MG63 (cell line): ENCODE measurements at regions not wholly inside any gene's neighbourhood (a gene's known extent, or its start where the extent isn't known, plus 50 kb on each side); places are given as distances from the start of the nearest gene placed in this dataset.
A peak's percentile ranks its signal among the peaks of the same experiment; 100 is the strongest.
"Not testable (repeated sequence)": the region's sequence is repeated elsewhere in the genome, so short reads cannot be mapped to it uniquely, and the experiment has no call there.

Experiments
- DNase-seq: peaks from one replicate; pipeline ENCODE4 v3.0.0-alpha.2; 2020
- H3K27me3 ChIP-seq: fragments of 250-450 bp; sonication (Bioruptor Pico); 2 replicates; pipeline ENCODE4 v1.5.1; 2020; ENCODE audit warnings: mild to moderate bottlenecking, moderate library complexity
- H3K36me3 ChIP-seq: fragments of 250-450 bp; sonication (Bioruptor Pico); 2 replicates; pipeline ENCODE4 v1.5.1; 2020; ENCODE audit warnings: mild to moderate bottlenecking, moderate library complexity
- H3K4me3 ChIP-seq: fragments of 250-450 bp; sonication (Bioruptor Pico); 2 replicates; pipeline ENCODE4 v1.5.1; 2020; ENCODE audit warnings: mild to moderate bottlenecking, moderate library complexity
- H3K9me3 ChIP-seq: fragments of 250-450 bp; sonication (Bioruptor Pico); 2 replicates; pipeline ENCODE4 v1.5.1; 2020; ENCODE audit warnings: mild to moderate bottlenecking, moderate library complexity

DNA sequence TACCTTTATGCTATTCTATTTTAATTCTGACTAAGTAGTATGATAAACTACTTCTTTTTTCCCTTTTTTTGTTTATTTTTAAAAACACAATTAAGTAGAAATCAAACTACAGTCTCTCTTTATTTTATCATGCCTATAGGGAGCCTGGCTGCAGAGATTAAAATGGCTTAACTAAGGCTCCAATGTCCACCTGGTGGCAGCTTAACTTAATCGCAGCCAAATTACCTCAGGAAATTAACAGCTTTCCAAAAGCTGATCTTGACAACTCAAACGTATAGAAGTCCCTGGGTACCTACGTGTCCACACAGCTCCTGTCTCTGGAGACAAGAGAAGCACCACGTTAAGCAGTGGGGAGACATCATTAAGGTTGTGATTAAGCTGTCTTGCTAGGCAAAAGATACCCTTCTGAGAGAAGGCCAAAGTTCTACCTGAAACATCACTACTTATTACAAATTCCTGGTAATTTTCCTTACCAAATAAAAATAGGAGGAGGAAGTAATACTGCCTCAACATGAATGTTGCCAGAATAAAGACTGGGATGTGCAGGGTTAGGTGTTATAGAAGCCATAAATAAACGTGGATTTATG is 63.2 kb upstream of the SNX19 start:
- Histone ChIP-seq H3K27me3 (peaks cover 4% of the 10 kb centered on the region; the same call in 1 of the 2 replicates), H3K9me3 (0 out of 2 replicates have a peak, but pooled peaks cover 2% of the 10 kb centered on the region), H3K4me3 (no peak overlapping the region), H3K36me3 (no peaks in the 10 kb centered on the region)
- no peak for DNase-seq

DNA sequence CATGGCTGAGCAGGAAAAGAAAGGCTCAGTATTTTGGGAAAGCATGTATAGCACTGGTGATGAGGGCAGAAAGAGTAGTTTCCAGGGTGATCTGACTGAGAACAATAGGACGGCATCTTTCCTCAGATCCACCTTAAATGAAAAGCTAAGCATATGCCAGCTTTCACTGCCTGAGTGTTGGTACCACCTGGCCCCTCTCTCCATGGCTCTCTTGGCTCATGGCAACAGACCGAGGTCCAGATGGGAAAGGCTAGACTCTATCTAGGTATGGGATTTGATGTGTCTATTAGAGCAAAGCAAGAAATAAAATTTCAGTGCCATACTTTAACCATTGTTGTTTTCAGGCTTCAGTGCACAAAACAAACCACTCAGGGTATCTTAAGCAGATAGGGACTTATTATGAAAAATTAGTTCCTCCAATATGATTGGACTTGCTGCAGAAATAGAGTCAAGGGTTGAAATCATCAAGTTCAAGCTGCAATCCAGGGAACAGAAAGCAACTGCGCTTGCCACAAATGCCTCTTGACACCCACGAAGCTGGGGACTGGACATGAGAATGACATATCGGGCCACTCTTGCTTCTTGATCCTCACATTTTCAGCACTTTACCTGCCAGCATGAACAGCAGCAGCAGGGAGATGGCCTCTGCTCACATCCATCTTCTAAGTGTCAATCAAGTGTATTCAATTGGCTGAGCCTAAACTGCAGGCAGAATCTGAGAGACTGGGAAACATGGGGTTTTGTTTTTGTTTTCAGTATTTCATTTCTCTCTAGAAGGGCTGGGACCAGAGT is 64.0 kb upstream of the SNX19 start:
- no peak for DNase-seq
- 0 out of 2 replicates have a peak, but pooled peaks cover 2% of the 10 kb centered on the region for H3K9me3 ChIP-seq
- peaks cover 4% of the 10 kb centered on the region; the same call in 1 of the 2 replicates for H3K27me3 ChIP-seq
- H3K36me3 ChIP-seq: no peaks in the 10 kb centered on the region
- no peak overlapping the region for H3K4me3 ChIP-seq

DNA sequence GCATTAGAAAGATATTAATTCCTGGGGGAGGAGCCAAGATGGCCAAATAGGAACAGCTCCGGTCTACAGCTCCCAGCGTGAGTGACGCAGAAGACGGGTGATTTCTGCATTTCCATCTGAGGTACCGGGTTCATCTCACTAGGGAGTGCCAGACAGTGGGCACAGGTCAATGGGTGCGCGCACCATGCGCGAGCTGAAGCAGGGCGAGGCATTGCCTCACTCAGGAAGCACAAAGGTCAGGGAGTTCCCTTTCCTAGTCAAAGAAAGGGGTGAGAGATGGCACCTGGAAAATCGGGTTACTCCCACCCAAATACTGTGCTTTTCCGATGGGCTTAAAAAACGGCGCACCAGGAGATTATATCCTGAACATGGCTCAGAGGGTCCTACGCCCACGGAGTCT is 68.0 kb upstream of the SNX19 start:
- not testable (repeated sequence) for H3K27me3 ChIP-seq, H3K36me3 ChIP-seq, H3K9me3 ChIP-seq, DNase-seq, H3K4me3 ChIP-seq

DNA sequence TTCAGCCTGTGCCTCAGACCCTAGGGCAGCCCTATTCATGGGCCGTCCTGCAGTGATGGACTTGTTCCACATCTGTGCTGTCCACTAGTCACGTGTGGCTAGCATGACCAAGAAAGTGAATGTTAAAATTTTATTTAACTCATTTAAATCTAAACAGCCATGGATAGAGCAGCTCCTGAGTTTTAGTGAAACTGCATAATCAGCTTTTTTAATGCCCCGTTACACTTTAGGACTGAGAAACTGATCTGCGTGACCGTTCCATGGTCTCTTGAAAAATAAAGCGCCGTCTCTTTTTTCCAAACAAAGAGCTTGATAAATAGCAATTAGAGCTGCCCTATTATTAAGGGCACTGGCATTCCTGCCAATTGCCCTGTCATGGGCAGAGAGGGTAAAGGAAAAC is 76.5 kb upstream of the SNX19 start:
- no peak overlapping the region for H3K4me3 ChIP-seq
- no peaks in the 10 kb centered on the region for H3K9me3 ChIP-seq
- no peaks in the 10 kb centered on the region for H3K36me3 ChIP-seq
- no peak for DNase-seq
- no peaks in the 10 kb centered on the region for H3K27me3 ChIP-seq

DNA sequence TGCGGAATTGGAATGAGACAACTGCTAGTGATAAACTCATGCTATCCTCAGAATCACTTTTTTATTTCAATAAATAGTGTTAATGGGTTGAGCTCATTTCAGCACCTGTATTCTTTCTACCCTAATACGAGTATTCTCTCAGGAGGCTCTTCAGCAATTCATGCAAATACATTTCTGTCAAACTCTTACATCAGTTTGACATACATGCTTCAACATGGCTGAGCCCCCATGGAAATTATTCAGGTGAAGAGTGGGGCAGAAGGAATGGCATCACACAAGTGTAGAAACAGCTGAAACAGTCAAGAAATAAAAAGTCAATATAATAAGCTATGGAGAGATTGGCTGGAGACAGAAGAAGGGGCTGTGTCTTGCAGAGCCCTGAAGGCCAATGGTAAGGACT is 77.8 kb upstream of the SNX19 start:
- DNase-seq: no peak
- no peak overlapping the region for H3K4me3 ChIP-seq
- H3K27me3 ChIP-seq: no peaks in the 10 kb centered on the region
- no peaks in the 10 kb centered on the region for H3K36me3 ChIP-seq
- H3K9me3 ChIP-seq: peaks cover 9% of the 10 kb centered on the region

DNA sequence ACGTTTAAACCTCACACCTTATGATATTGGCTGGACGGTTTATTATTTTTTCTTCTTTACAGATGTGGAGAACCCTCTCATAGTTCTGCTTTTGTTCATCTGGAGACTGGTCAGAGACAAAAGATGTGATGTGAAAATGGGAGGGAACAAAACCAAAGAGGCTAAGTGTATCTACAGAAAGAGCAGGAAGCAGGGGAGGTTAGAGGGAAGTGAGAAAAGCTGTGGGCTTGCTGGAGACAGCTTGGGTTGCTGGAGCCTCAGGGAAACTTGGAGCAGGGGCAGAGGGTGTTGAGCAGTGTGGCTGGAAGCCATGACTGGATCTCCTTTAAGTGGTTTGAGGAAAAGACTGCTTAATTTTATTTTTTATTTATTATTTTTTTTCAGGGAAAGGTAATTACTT is 79.0 kb upstream of the SNX19 start:
- H3K4me3 ChIP-seq: no peak overlapping the region
- peaks cover 17% of the 10 kb centered on the region for H3K9me3 ChIP-seq
- H3K27me3 ChIP-seq: no peaks in the 10 kb centered on the region
- no peak for DNase-seq
- no peaks in the 10 kb centered on the region for H3K36me3 ChIP-seq

DNA sequence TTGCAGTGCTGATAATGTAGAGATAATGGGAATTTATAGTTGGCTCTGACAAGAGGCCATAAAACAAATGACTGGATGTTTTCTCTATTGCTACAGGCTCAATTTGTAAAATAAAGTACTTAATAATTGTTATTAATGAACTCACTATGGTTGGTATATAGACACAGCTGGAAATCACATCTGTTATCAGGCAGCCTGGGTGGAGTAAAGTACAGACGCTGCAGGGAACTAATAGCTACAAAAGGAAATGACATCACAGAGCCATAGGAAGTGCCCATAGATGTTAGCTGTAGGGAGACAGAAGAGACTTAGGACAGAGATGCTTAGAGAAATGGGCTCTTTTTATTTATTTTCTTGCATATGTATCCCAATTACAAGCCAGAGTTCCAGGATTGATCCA is 81.0 kb upstream of the SNX19 start:
- Histone ChIP-seq H3K4me3 (no peak overlapping the region), H3K9me3 (peaks cover 32% of the 10 kb centered on the region), H3K36me3 (no peaks in the 10 kb centered on the region), H3K27me3 (no peaks in the 10 kb centered on the region)
- no peak for DNase-seq

DNA sequence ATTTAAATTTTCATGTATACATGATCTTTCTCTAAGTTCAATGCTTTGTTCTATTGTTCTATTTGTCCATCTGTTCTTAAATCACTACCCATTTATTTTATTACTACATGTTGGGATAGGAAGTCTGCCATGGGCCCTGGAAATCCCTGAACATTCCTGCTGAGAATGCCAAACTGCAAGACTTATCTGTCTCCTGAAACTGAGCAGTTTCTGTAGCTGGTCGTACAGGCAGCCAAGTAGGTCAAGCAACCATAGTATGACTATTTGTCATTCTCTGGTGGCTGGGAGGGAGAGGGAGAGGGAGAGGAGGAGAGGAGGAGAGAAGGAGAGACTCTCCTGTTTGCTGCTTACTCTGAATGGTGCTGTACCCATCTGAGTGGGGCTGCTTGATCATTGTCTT is 82.8 kb upstream of the SNX19 start:
- peak; percentile 12 for DNase-seq
- Histone ChIP-seq H3K27me3 (no peaks in the 10 kb centered on the region), H3K4me3 (no peak overlapping the region), H3K36me3 (no peaks in the 10 kb centered on the region), H3K9me3 (peaks cover 35% of the 10 kb centered on the region)

DNA sequence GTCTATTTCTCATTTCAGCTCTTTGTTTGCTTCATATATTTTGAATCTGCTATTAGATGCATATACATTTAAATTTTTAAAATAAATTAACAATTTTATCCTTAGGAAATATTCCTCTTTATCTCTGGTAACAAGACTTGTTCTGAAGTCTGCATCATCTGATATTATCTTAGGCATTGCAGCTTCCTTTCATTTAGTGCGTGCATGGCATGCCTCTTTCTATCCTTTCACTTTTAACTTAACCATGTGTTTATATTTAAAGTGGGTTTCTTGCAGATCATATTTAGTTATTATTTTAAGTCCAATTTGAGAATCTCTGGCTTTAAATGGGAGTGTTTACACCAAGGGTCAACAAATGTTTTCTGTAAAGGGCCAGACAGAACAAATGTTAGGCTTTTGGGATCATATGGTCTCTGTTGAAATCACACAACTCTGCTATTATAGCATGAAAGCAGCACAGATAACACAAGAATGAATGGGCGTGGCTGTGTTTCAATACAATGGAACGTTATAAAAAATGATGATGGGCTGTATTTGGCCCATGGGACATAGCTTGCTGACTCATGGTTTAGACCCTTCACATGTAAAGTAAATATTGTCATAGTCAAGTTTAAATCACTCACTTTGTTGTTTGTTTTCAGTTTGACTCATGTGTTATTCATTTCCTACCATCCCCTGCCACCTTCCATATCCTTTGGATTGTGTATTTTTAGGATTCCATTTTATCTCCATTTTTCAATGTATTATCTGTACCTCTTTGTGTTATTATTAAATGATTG is 83.9 kb upstream of the SNX19 start:
- peak; percentile 57 for DNase-seq
- H3K4me3 ChIP-seq: no peak overlapping the region
- H3K36me3 ChIP-seq: no peaks in the 10 kb centered on the region

DNA sequence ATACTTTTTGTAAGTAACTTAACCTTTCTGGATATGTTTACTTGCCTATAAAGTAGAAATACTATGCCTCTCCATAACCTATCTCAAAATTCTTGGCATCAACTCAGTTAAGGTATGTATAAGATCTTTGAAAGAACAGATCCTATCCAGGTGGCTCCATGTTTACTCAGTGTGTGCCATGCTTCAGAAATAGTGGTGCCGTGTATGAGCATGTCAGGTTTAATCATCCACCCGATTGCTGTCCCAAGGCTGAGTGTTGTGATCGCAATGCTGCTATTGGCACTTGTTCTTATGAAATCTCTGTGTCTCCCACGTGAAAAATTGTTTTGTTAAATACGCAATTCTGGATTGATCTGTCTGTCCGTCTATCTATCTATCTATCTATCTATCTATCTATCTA is 85.9 kb upstream of the SNX19 start:
- H3K9me3 ChIP-seq: peaks cover 35% of the 10 kb centered on the region
- no peaks in the 10 kb centered on the region for H3K27me3 ChIP-seq
- H3K36me3 ChIP-seq: no peaks in the 10 kb centered on the region
- DNase-seq: no peak
- no peak overlapping the region for H3K4me3 ChIP-seq

More for the DNA sequence above, 83.9 kb upstream of the SNX19 start:
- Histone ChIP-seq H3K27me3 (no peaks in the 10 kb centered on the region), H3K9me3 (peaks cover 35% of the 10 kb centered on the region)

DNA sequence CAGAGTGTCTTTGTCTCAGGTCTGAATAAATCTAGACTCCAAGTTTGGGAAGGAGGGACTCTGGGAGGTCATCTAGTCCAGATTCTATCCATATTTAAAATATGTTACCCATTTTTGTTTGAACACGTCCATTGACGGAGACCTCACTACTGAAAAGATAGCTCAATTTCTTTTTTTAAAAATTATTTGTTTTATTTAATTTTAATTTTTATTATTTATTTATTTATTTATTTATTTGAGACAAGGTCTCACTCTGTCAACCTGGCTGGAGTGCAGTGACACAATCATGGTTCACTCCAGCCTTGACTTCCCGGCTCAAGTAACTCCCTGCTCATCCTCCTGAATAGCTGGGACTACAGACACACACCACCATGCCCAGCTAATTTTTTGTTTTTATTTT is 89.5 kb upstream of the SNX19 start:
- H3K27me3 ChIP-seq: no peaks in the 10 kb centered on the region
- no peaks in the 10 kb centered on the region for H3K36me3 ChIP-seq
- H3K4me3 ChIP-seq: no peak overlapping the region
- peaks cover 16% of the 10 kb centered on the region for H3K9me3 ChIP-seq
- DNase-seq: no peak

DNA sequence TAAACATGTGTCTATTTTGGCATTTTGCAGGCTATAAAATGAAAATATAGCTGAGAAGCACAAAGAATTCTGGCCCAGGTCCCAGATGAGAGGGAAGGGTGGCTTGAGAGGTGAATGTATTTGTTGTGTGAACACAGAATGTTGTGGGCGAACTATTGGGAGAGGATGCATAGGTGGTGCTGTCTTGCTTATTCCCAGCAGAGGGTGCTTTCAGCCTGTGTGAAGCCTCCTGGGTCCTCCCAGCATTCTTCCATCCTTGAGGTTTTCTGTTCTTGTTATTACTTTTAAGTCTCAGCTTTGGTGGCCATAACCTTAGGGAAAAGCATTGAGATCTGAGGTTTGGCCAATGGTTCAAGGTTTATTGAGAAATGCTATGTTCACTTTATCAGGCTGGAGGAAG is 108.7 kb upstream of the SNX19 start:
- Histone ChIP-seq H3K36me3 (no peaks in the 10 kb centered on the region), H3K9me3 (no peaks in the 10 kb centered on the region), H3K4me3 (no peak overlapping the region), H3K27me3 (peaks cover 3% of the 10 kb centered on the region; the same call in 1 of the 2 replicates)
- DNase-seq: no peak

DNA sequence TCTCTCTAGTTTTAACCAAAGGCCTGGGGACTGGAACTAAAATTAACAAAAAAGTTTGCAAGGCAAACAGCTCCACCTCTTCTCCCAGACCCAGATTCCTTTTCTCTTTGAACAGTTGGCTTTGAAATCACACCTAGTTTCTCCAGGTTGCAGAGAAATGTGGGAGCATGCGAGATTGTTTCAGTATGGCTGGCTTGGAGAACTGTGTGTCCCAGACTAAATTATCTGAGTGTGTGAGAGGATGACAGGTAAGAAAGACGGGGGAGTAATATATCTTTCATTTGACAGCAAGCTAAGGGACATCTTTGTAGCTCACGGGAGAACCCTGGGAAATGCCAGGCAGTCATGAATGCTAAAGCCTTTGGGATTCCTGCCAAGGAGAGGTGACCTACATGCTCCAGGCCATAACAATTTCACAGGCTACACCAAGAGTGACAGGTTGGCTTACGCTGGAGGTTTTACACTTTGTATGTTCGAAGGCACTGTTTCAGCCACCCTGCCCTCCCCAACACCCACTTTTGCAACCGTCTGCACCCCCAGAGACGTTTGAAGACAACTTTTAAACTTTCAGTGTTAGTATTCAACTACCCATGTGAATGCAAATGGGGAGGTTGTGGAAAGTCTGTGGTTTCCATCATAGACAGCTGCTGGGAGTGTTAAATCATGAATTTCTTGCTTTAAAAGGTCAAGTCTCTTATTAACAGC is 109.3 kb upstream of the SNX19 start:
- peaks cover 2% of the 10 kb centered on the region; the same call in 1 of the 2 replicates for H3K27me3 ChIP-seq
- no peaks in the 10 kb centered on the region for H3K36me3 ChIP-seq
- H3K4me3 ChIP-seq: no peak overlapping the region
- no peaks in the 10 kb centered on the region for H3K9me3 ChIP-seq
- no peak for DNase-seq

DNA sequence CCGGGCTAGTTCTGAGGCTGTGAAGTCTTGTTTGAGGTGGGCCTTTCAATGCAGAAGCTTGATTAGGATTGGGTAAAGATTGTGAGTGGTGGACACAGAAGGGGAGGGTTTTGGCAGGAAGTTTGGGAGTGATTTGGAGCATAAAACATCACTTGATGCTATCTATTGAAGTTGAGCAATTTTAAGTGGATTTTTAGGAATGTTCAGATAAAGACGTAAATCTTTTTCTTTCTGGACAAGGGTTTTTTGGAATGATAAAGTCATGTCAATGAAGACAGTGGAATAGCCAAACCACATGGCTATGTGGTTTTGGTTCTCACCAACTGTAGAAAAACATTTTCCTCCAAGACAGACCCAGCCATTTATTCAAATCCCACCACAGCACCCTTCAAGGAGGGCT is 111.2 kb upstream of the SNX19 start:
- Histone ChIP-seq H3K27me3 (no peaks in the 10 kb centered on the region), H3K36me3 (no peaks in the 10 kb centered on the region), H3K9me3 (no peaks in the 10 kb centered on the region), H3K4me3 (no peak overlapping the region)
- DNase-seq: no peak

DNA sequence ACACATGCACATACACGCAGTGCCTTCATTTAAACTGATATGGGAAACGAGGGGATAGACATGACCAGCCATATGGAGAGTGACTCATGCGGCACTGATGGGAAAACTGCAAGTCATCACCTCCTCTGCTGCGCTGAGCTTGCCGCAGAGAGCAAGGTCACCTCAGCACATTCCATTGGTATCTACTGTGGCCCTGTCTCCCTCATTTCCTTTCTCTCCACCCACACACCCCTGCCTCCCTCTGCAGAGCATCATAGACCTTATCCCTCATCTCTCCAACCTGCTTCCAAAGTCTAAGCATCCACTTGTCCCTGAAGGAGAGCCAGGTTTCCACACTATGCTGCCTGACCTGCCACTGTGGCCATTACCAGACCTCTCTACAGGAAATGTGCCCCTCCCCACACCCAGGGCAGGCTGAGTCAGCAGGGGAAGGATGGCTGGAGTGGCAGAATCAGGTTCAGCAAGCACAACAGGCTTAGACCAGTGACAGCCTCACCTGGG is 116.9 kb upstream of the SNX19 start:
- Histone ChIP-seq H3K36me3 (no peaks in the 10 kb centered on the region), H3K27me3 (no peaks in the 10 kb centered on the region), H3K4me3 (no peak overlapping the region), H3K9me3 (no peaks in the 10 kb centered on the region)
- peak; percentile 36 for DNase-seq

DNA sequence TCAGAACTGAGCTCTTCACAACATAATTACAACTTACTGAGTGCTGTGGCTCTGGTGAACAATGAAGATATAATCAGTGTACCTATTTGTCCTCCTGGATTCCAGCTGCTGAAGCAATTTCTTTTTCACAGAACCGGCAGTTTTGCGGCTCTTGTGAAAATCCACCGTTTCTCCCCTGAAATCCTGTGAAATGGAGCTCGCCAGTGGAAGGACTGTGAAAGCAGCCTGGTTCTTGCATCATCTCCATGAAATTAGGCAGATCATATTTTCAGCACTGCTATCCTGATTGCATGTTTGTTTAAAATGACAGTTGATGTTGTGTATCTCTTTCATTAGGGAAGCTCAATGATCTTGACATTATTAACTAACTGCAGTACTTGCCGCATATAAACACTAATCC is 120.2 kb upstream of the SNX19 start:
- H3K27me3 ChIP-seq: no peaks in the 10 kb centered on the region
- no peak overlapping the region for H3K4me3 ChIP-seq
- no peaks in the 10 kb centered on the region for H3K36me3 ChIP-seq
- DNase-seq: no peak
- H3K9me3 ChIP-seq: no peaks in the 10 kb centered on the region

DNA sequence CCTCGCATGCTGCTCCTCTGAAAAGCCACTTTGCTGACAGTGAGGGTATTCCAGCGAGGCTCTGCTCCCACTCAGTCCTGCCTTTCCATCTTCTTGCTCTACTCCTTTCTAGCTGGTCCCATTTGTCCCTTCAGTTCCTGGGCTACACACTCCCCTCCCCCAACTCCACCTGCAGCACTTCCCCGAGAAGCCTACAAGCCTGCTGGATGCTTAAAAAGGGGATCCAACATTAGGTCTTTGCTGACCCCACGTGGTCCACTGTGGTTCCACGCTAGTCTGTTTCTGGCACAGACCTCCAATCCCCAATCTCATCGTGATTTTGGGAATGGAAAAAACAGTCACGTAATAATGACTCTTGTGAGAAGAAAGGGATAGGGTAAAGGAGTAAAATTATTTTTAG is 121.6 kb upstream of the SNX19 start:
- no peak for DNase-seq
- Histone ChIP-seq H3K36me3 (no peaks in the 10 kb centered on the region), H3K9me3 (no peaks in the 10 kb centered on the region), H3K4me3 (no peak overlapping the region), H3K27me3 (no peaks in the 10 kb centered on the region)
